GM12873 (cell line): ENCODE measurements at regions not wholly inside any gene's neighbourhood (a gene's known extent, or its start where the extent isn't known, plus 50 kb on each side); places are given as distances from the start of the nearest gene placed in this dataset.

Experiments used
- TF ChIP-seq, protein P1 (sequence below): IDR thresholded peaks from 2 replicates; pipeline ENCODE4 v1.5.1; 2012; ENCODE audit warnings: low read depth, mild to moderate bottlenecking, moderate library complexity, low read length, control low read depth; ENCODE audit not compliant: insufficient read depth; ENCODE audit errors: missing control alignments

DNA sequence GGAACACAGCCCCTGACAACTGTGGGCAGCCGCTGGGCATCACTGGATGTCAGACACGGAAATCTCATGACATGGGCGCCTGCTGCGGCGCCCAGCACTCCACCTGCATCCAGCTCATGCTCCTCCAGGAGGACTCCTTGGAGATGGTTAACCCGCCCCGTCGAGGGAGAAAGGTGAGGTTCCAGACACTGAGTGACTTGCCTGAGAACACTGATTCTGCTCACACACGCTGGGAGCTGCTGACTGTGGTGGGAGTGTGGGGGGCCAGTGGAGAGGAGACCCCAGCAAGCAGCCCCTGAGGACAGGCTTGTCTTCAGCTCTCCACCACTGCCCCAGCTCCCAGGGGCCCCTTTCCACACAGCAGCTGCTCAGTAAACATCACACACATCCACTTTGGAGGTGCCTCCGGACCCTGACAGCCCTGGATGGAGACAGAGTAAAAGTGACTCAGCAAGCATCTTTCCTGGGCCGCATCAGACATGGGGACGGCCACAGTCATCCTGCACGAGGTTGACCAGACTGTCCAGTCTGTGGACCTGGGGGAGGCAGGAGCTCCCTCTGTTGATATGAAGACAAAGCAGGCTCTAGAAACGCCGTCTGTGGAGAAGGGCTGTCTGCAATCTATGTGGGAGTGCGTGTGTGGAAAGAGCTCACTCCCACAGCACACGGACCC lies 283.7 kb upstream of the IRX4 start:
- TF ChIP-seq, protein P1, sequence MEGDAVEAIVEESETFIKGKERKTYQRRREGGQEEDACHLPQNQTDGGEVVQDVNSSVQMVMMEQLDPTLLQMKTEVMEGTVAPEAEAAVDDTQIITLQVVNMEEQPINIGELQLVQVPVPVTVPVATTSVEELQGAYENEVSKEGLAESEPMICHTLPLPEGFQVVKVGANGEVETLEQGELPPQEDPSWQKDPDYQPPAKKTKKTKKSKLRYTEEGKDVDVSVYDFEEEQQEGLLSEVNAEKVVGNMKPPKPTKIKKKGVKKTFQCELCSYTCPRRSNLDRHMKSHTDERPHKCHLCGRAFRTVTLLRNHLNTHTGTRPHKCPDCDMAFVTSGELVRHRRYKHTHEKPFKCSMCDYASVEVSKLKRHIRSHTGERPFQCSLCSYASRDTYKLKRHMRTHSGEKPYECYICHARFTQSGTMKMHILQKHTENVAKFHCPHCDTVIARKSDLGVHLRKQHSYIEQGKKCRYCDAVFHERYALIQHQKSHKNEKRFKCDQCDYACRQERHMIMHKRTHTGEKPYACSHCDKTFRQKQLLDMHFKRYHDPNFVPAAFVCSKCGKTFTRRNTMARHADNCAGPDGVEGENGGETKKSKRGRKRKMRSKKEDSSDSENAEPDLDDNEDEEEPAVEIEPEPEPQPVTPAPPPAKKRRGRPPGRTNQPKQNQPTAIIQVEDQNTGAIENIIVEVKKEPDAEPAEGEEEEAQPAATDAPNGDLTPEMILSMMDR, result no peak

DNA sequence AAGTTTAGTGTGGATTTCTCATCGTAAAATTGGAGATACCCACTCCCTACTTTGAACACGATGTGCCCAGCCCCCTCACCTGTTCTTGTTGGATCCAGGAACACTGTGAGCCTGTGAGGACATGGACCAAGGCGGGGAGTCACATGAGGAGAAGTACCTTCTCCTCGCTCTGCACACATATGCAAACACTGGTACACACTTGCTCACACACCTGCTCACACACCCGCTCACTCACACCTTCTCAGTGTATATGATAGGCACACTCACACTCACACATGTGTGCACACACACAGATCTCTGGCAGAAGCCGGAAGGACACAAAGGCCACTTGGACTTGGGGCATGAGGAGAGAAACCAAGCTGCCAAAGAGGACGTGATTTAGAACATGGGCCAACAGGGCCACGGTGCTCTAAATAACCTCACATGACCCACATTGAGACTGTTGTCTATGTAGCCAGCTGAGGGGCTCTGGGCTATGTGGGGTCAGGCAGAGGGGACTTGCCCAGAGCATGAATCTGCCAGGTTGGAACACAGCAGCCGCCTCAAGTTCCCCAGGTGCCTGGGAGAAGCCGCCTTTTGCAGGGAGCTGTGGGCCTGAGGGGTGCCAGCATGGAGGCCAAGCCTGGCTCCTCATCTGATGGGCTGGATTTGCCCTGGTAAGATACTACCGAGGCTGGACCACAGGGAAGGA lies 283.0 kb upstream of the IRX4 start:
- TF ChIP-seq, protein P1, result no peak

DNA sequence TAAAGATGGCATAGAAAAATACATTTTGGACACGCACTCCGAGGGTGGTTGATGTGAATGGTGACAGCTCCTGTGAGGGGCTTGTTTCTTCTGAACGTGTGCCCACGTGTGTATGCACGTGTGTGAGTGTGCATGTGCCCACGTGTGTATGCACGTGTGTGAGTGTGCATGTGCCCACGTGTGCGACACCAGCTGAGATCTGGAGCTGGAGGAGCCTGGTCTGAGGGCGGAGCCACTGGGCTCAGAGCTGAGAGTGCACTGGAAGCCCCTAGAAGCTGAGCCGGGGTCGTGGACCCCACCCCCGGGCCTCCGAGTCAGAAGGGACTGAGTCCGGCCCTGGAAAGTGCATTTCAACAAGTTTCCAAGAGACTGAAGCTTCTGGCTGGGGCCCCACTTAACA lies 282.5 kb upstream of the IRX4 start:
- TF ChIP-seq, protein P1, result no peak

DNA sequence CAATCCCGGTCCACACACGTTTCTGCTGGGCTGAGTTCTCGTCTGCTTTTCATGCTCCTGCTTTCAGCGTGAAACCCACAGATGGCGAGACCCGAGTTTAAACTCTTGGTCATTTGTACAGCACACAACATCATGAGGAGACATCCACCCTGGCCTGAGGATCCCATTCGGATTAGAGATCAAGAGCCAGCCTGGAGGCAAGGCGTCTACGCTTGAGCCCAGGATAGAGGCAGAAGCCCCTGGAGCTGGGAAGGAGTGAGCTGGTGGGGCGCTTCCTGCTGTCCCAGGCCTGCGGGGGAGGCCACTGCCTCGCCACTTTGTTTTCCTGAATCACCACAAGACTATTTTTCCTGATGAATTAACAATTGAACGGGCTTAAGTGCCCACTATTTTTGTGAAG lies 281.9 kb upstream of the IRX4 start:
- TF ChIP-seq, protein P1, result no peak

DNA sequence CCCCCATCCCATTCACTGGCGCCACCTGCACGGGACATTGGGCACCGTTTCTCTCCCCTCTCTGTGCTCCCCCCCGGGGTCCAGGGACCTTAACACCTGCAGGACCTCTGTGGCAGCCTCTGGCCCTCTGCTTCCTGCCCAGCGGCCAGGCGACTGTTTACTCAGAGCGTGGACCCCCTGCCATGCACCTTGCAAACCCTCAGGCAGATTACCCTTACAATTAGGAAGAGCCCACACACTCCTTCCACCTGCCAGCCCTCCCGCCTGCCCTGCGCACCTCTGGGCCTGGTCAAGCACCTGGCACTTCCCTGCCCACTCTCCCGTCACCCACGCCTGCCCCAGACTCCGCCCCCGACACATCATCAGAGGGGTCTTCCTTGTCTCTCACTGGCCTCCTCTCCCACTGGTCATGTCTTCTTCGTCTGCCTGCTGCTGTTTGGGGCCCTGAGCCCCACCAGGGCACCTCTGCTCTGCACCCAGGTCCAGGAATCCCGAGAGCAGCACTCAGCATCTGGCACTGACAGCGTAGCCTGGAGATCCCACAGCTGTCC lies 281.3 kb upstream of the IRX4 start:
- TF ChIP-seq, protein P1, result no peak

DNA sequence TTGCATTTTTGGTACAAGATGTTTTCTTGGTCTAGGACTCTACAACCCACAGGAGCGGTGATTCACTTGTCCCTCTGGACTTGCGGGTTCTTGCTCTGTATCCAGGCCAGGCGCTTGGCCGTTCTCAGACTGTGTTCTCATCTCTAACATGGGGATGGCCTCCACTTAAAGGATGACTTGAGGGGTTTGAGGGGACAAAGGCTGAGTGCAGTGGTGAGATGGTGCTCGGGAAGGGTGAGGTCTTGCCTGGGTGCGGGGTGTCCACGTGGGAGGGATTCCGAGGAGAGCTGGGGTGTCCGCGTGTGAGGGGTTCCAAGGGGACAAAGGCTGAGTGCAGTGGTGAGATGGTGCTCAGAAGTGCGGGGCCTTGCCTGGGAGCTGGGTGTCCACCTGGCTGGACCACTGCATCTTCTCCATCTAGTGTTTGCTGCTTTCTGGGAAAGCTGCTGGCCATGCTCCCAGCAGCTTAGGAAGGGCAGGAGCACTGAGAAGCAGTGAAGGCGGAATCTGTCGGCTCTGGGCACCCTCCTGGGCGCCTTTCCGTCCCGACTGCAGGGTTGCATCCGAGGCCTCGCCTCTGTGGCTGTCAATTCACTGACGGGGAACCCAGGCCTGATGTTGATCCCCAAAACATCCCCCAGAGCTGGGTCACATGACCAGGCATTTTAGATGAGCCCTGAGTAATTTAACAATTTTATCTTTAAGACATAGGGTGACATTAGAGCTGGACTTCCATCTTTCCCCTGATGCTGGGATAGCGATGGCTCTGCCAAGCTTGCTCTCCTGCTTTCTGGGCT lies 280.5 kb upstream of the IRX4 start:
- TF ChIP-seq, protein P1, result no peak

DNA sequence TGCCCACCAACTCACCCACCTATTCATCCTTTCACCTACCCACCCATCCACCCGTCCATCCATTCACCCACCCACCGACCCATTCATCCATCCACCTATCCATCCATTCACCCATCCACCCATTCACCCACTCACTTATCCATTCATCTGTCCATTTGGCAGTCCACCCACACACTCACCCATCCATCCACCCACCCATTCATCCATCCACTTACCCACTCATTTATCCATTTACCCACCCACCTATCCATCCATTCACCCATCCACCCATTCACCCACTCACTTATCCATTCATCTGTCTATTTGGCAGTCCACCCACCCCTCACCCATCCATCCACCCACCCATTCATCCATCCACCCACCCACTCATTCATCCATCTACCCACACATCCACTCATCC lies 278.1 kb upstream of the IRX4 start:
- TF ChIP-seq, protein P1, result no peak
